Duodenal mucosa (tissue), 2 donors: ENCODE measurements at regions not wholly inside any gene's neighbourhood (a gene's known extent, or its start where the extent isn't known, plus 50 kb on each side); places are given as distances from the start of the nearest gene placed in this dataset.
A peak's percentile ranks its signal among the peaks of the same experiment; 100 is the strongest.

ENCODE experiments used
- H3K27ac ChIP-seq: one replicate; pipeline ENCODE4 v1.7.0; 2013; ENCODE audit warnings: low read depth, low read length
- H3K27me3 ChIP-seq, 2 donors: one replicate each; pipeline ENCODE4 v1.7.0; 2013; ENCODE audit warnings: low read length in 2 of 2, control low read depth in 1 of 2; ENCODE audit not compliant: insufficient read depth in 2 of 2, control insufficient read depth in 1 of 2
- H3K36me3 ChIP-seq, 2 donors: one replicate each; pipeline ENCODE4 v1.7.0; 2013; ENCODE audit warnings: low read length in 2 of 2, control low read depth in 1 of 2; ENCODE audit not compliant: insufficient read depth in 2 of 2, control insufficient read depth in 1 of 2
- H3K4me1 ChIP-seq, 2 donors: one replicate each; pipeline ENCODE4 v1.7.0; 2013; ENCODE audit warnings: low read length in 2 of 2, control low read depth in 1 of 2; ENCODE audit not compliant: insufficient read depth in 2 of 2, control insufficient read depth in 1 of 2
- H3K4me3 ChIP-seq, 2 donors: one replicate each; pipeline ENCODE4 v1.7.0; 2013; ENCODE audit warnings: low read length in 2 of 2, low read depth in 1 of 2
- H3K9ac ChIP-seq, 2 donors: one replicate each; pipeline ENCODE4 v1.7.0; 2013; ENCODE audit warnings: low read length in 2 of 2, low read depth in 1 of 2
- H3K9me3 ChIP-seq, 2 donors: one replicate each; pipeline ENCODE4 v1.7.0; 2013; ENCODE audit warnings: low read length in 2 of 2, control low read depth in 1 of 2; ENCODE audit not compliant: control insufficient read depth in 1 of 2

DNA sequence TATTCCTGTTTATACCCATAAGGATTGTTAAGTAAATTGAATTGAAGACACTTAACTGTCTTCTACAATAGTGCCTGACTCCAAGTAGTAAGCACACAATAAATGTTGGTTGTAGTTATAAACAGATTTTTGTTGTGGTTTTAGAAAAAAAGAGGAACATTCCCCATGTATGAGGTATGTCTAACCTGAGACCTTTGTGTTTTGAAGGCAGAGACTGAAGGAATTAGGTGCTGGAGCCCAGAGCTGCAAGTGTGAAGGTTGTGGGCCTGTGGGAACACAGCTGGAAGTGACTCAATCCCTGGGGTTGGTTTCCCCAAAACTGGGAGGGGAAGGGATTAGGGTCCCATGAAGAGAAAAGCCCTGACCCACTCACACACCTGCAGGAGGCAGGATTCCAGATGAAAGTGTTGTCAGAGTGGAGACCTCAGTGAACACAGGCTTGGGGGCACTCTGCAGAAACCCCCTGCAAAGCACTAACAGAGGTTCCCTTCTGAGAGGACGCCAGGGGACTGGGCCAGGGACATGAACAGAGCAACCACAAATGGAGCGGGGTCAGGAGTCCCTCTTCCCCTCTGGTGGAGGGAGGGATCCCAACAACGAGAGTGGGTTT, 265.1 kb upstream of the KLF14 start:
- peaks cover 45 to 56% of the 10 kb centered on the region in 2 donors for H3K4me1 ChIP-seq
- no peak overlapping the region for H3K4me3 ChIP-seq
- H3K36me3 ChIP-seq = no peaks in the 10 kb centered on the region
- H3K27ac ChIP-seq = no peak overlapping the region
- H3K9ac ChIP-seq = no peak overlapping the region
- H3K9me3 ChIP-seq = peaks cover 2 to 6% of the 10 kb centered on the region in 2 donors
- H3K27me3 ChIP-seq = no peaks in the 10 kb centered on the region

DNA sequence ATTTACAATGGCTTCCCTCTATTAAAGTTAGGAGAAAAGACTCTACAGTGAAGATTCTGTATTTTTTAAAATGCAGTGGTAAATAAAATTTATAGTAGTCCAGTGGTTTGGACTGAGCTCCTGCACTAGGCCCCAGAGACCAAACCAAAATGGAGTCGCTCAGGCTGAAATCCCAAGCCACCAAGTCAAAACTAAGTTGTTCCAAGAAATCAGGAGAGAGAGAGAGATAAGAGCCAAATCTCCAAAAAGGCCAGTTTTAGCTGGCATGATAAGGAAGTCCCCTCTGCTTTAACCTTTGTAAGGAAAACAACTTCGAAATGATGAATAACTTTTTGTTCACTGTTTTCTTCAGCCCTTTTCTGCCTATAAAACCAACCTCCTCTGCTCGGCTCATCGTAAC, 265.9 kb upstream of the KLF14 start:
- no peaks in the 10 kb centered on the region for H3K36me3 ChIP-seq
- H3K4me3 ChIP-seq = no peak overlapping the region
- H3K27ac ChIP-seq = no peak overlapping the region
- H3K4me1 ChIP-seq = peaks cover 37 to 48% of the 10 kb centered on the region in 2 donors
- H3K9me3 ChIP-seq = peaks cover 2 to 6% of the 10 kb centered on the region in 2 donors
- H3K27me3 ChIP-seq = no peaks in the 10 kb centered on the region
- H3K9ac ChIP-seq = no peak overlapping the region

DNA sequence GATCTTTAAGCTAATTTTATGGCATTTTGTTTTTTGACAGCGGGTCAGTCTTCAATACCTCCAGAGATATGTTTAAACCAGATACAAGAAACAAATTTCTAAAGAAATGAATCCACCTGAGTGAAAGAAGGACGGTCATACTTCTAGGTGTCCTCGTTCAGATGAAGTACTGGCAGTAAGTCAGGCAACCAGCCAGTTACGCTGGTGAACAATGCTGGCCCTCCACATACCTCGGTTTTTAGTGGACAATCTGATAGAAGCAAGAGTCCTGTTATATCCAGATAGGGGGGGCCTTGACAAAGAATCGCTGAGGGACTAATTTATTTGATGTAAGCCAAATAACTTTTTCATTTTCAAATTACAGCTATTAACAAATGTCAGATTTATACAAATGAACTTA, 266.4 kb upstream of the KLF14 start:
- H3K27me3 ChIP-seq = no peaks in the 10 kb centered on the region
- H3K36me3 ChIP-seq = no peaks in the 10 kb centered on the region
- no peak overlapping the region for H3K27ac ChIP-seq
- H3K4me3 ChIP-seq = no peak overlapping the region
- peaks cover 33 to 43% of the 10 kb centered on the region in 2 donors for H3K4me1 ChIP-seq
- H3K9ac ChIP-seq = no peak overlapping the region
- H3K9me3 ChIP-seq = peaks cover 2 to 6% of the 10 kb centered on the region in 2 donors

DNA sequence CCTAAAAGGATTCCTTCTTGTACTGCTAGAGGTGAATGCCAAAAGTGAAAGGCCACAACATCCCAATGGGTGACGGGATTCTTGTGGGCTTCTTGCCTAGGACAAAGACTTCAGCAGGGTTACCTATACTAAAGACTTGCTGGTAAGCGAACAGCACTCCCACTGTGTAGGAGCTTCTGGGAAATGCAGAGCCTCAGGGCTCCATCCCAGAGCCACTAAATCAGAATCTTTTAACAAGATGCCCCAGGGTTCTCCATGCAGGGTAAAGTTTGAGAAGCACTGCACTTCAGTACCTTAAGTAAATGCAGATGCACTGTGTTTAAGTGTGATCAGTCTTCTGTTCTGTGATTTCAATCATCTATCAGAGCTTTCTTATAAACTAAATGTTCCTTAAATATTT, 266.9 kb upstream of the KLF14 start:
- peaks cover 2 to 6% of the 10 kb centered on the region in 2 donors for H3K9me3 ChIP-seq
- no peaks in the 10 kb centered on the region for H3K36me3 ChIP-seq
- H3K27me3 ChIP-seq = no peaks in the 10 kb centered on the region
- no peak overlapping the region for H3K27ac ChIP-seq
- H3K4me3 ChIP-seq = no peak overlapping the region
- H3K9ac ChIP-seq = no peak overlapping the region
- peaks cover 28 to 39% of the 10 kb centered on the region in 2 donors for H3K4me1 ChIP-seq

DNA sequence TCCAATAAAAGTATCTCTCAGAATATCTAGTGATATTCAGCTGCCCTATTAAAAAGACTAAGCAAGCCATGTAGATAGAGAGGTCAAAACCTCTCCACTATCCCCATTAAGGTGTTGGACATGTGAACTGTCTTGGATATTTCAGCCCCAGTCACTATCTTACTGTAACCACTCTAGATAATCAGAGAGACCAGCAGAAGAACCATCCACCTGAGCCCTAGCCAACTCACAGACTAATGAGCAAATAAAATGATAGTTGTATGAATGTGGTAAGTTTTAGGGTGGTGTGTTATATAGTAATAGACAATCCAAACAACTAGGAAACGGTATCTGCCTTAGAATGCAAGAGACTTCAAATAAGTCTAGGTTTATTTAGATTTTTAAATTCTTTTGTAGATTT, 268.6 kb upstream of the KLF14 start:
- Histone ChIP-seq H3K4me1 (peaks cover 22 to 29% of the 10 kb centered on the region in 2 donors), H3K27me3 (no peaks in the 10 kb centered on the region), H3K4me3 (no peak overlapping the region), H3K27ac (no peak overlapping the region), H3K36me3 (no peaks in the 10 kb centered on the region), H3K9me3 (peaks cover 2 to 6% of the 10 kb centered on the region in 2 donors), H3K9ac (no peak overlapping the region)

DNA sequence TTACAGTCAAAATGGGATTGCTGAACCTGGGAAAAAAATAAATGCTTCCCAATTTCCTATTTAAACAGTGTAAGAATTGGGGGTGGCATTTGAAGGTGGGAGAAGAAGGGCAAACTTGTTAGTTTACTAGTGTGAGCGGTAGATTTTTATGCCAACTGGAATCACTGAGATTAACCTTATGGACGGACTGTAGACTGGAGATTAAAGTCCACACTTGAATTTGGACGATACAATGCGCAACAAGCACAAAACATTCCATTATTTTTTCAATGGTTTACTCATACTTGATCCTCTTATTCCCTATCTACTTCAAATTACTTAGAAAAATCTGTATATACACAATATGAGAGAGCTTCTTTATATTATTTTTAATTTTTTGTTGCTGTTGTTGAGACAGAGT, 269.6 kb upstream of the KLF14 start:
- Histone ChIP-seq H3K4me1 (peaks cover 25 to 30% of the 10 kb centered on the region in 2 donors), H3K27ac (no peak overlapping the region), H3K9ac (no peak overlapping the region), H3K36me3 (no peaks in the 10 kb centered on the region), H3K9me3 (peaks cover 2 to 6% of the 10 kb centered on the region in 2 donors), H3K4me3 (no peak overlapping the region), H3K27me3 (no peaks in the 10 kb centered on the region)

DNA sequence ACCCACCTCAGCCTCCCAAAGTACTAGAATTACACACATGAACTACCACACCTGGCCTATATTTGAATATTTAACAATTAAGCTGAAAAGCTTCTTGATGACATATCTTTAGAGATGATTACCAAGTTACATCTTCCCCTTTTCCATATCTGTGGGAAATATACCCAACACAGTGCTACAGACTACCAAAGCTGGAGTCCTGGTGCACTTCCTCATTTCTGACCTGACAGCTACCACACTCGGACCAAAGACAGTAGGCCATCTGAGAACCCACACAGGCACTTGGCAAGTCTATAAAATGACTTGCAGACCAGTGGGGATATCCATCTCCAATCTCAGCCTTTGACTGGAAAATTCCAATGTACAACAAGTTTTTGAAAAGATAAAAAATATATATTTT, 270.4 kb upstream of the KLF14 start:
- H3K4me3 ChIP-seq = no peak overlapping the region
- H3K27me3 ChIP-seq = no peaks in the 10 kb centered on the region
- no peak overlapping the region for H3K9ac ChIP-seq
- H3K27ac ChIP-seq = no peak overlapping the region
- no peaks in the 10 kb centered on the region for H3K36me3 ChIP-seq
- H3K9me3 ChIP-seq = peaks cover 2 to 6% of the 10 kb centered on the region in 2 donors
- peaks cover 19 to 25% of the 10 kb centered on the region in 2 donors for H3K4me1 ChIP-seq

DNA sequence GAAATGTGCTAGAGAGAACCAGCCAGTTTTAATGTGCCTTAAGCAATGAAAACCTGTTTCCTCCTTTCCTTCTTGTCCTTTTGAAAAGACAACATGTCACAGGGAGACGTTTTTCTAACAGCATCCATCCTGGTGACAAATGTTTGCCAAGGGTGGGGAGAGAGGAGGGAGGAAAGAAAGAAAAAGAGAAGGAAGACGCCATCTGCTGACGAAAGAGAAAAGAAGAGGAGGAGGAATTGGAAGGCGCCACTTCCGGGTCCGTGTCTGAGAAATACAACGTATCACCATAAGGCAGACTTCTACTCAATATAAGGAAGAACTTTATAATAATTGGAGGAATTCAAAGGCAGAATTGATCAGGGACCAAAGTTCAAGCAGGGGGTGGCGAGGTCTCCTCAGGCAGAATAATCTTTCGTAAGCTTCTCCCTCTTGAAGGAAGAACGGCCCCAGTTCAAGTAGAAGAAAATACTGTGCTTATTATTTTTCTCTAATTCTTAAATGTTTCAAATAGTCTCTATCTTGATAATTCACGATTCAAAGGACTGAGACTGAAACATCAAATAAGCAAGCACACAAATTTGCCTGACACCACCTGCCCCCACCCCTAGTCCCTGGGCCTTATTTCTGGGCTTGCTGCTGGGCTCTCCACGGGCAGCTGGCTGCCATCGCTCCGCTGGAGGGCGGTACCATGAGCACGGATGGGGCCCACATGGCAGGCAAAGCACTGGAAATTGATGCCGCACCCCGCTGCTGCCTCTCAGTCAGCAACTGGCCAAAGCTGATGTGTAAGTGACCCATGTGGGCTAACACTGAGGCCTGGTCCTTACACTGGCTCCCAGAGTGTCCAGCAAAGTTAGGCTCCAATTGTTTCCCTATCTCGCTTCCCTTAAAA, 273.7 kb upstream of the KLF14 start:
- no peaks in the 10 kb centered on the region for H3K27me3 ChIP-seq
- peaks cover under 1 to 1% of the 10 kb centered on the region in 2 donors for H3K9me3 ChIP-seq
- H3K4me3 ChIP-seq = no peak overlapping the region
- peaks cover 33 to 36% of the 10 kb centered on the region in 2 donors for H3K4me1 ChIP-seq
- peak overlapping the region; percentile 26 for H3K27ac ChIP-seq
- H3K9ac ChIP-seq = peak overlapping the region in 1 of 2 donors; percentile 18
- H3K36me3 ChIP-seq = no peaks in the 10 kb centered on the region

DNA sequence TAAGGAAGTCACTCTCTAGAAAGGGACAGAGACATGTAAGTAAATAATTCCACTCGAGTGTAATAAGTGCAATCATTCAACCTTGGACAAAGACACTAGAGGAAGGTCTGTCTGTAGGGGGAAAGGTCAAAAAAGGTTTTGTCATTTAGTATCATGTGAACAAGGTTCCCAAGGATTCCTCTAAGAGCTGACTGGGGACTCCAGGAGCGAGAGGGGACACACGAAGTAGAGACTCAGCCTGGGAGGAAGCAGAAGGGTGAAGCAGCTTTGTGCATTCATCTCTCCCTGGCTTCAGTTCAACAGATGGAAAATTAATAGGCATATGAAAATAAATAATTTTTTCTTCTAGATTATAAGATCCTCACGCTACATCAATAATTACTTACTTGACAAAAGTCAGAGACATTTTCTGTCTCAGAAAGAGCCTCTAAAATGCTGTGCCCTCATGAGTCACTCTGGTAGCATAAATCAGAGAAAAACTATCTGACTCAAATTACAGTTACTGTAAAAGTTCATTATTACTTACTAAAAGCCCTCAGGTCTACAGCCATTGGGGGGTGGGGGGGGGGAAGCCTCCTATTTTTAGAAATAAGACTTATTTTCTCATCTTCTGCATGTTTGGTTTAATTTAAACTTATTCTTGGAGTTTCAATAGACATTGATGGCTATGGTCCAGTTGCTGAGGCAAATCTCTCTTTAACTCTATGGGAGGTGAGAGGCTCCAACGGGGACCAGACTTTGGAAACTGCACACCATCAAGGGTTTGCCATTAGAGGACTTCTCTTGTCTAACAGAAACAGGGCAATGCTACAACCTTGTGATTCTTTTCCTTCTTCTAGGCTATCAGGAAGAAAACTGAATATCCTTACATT, 275.1 kb upstream of the KLF14 start:
- Histone ChIP-seq H3K36me3 (no peaks in the 10 kb centered on the region), H3K4me3 (no peak overlapping the region), H3K4me1 (peaks cover 38 to 44% of the 10 kb centered on the region in 2 donors), H3K27me3 (no peaks in the 10 kb centered on the region), H3K27ac (no peak overlapping the region), H3K9ac (no peak overlapping the region), H3K9me3 (no peaks in the 10 kb centered on the region)
